ENCODE measurements at regions not wholly inside any gene's neighbourhood (a gene's known extent, or its start where the extent isn't known, plus 50 kb on each side); places are given as distances from the start of the nearest gene placed in this dataset.

- Histone ChIP-seq H3K4me1 (ENCODE audit: control insufficient read depth in 2 of 3, insufficient read depth in 2 of 3, low read depth in 1 of 3, low read length in 3 of 3) (no peaks in the 10 kb centered on the region), H3K9ac (ENCODE audit: low read length in 3 of 3) (no peak overlapping the region), H3K4me3 (ENCODE audit: low read length in 3 of 3) (no peak overlapping the region), H3K27ac (ENCODE audit: low read depth in 2 of 2, low read length in 2 of 2) (no peak overlapping the region), H3K9me3 (ENCODE audit: control insufficient read depth in 2 of 3, insufficient read depth in 1 of 3, low read length in 3 of 3) (no peaks in the 10 kb centered on the region), H3K27me3 (ENCODE audit: control insufficient read depth, insufficient read depth, low read length) (no peaks in the 10 kb centered on the region), H3K36me3 (ENCODE audit: control insufficient read depth in 2 of 3, insufficient read depth in 3 of 3, low read length in 3 of 3) (no peaks in the 10 kb centered on the region)
- DNase-seq (no peak), FAIRE-seq (no peak)
- intact Hi-C loops (cut with DNase I) = no loop called here
- no peak for TF ChIP-seq CTCF (IDR thresholded peaks at IDR 0.05; ENCODE audit: borderline replicate concordance, extremely low read depth, insufficient read depth)
Measured at GRCh38 chr3:104519068-104519467, 847.6 kb upstream of the ALCAM start.

- Histone ChIP-seq H3K27me3 (ENCODE audit: control insufficient read depth, insufficient read depth, low read length) (no peaks in the 10 kb centered on the region), H3K4me3 (ENCODE audit: low read length in 3 of 3) (no peak overlapping the region), H3K9ac (ENCODE audit: low read length in 3 of 3) (no peak overlapping the region), H3K36me3 (ENCODE audit: control insufficient read depth in 2 of 3, insufficient read depth in 3 of 3, low read length in 3 of 3) (no peaks in the 10 kb centered on the region), H3K9me3 (ENCODE audit: control insufficient read depth in 2 of 3, insufficient read depth in 1 of 3, low read length in 3 of 3) (no peaks in the 10 kb centered on the region), H3K4me1 (ENCODE audit: control insufficient read depth in 2 of 3, insufficient read depth in 2 of 3, low read depth in 1 of 3, low read length in 3 of 3) (no peaks in the 10 kb centered on the region), H3K27ac (ENCODE audit: low read depth in 2 of 2, low read length in 2 of 2) (no peak overlapping the region)
- DNase-seq (no peak), FAIRE-seq (no peak)
- TF ChIP-seq CTCF (IDR thresholded peaks at IDR 0.05; ENCODE audit: borderline replicate concordance, extremely low read depth, insufficient read depth) = no peak
- intact Hi-C loops (cut with DNase I) = no loop called here
Measured at GRCh38 chr3:104519468-104520227, 847.1 kb upstream of the ALCAM start.

- H3K9me3 ChIP-seq (ENCODE audit: control insufficient read depth in 2 of 3, insufficient read depth in 1 of 3, low read length in 3 of 3) = no peaks in the 10 kb centered on the region
- intact Hi-C loops (cut with DNase I) = no loop called here
- no peak overlapping the region for H3K9ac ChIP-seq (ENCODE audit: low read length in 3 of 3)
- H3K4me3 ChIP-seq (ENCODE audit: low read length in 3 of 3) = no peak overlapping the region
- H3K27ac ChIP-seq (ENCODE audit: low read depth in 2 of 2, low read length in 2 of 2) = no peak overlapping the region
- no peaks in the 10 kb centered on the region for H3K27me3 ChIP-seq (ENCODE audit: control insufficient read depth, insufficient read depth, low read length)
- FAIRE-seq (no peak), DNase-seq (no peak)
- TF ChIP-seq CTCF (IDR thresholded peaks at IDR 0.05; ENCODE audit: borderline replicate concordance, extremely low read depth, insufficient read depth) = no peak
- H3K4me1 ChIP-seq (ENCODE audit: control insufficient read depth in 2 of 3, insufficient read depth in 2 of 3, low read depth in 1 of 3, low read length in 3 of 3) = no peaks in the 10 kb centered on the region
- no peaks in the 10 kb centered on the region for H3K36me3 ChIP-seq (ENCODE audit: control insufficient read depth in 2 of 3, insufficient read depth in 3 of 3, low read length in 3 of 3)
Measured at GRCh38 chr3:104520228-104520655, 846.5 kb upstream of the ALCAM start.
